GM06990 (cell line): ENCODE measurements at regions not wholly inside any gene's neighbourhood (a gene's known extent, or its start where the extent isn't known, plus 50 kb on each side); places are given as distances from the start of the nearest gene placed in this dataset.
"Not testable (repeated sequence)": the region's sequence is repeated elsewhere in the genome, so short reads cannot be mapped to it uniquely, and the experiment has no call there.

Experiments used
- DNase-seq: peaks from one replicate; pipeline ENCODE4 v3.0.0-alpha.2; 2011; ENCODE audit not compliant: insufficient read length; ENCODE audit errors: extremely low read depth
- H3K27me3 ChIP-seq: replicated peaks from 2 replicates; pipeline ENCODE4 v1.6.0; 2011; ENCODE audit warnings: low read length; ENCODE audit not compliant: control insufficient read depth, insufficient read depth
- H3K36me3 ChIP-seq: 2 replicates; pipeline ENCODE4 v1.5.1; 2011; ENCODE audit warnings: low read length; ENCODE audit not compliant: control insufficient read depth, insufficient read depth
- H3K4me3 ChIP-seq: replicated peaks from 2 replicates; pipeline ENCODE4 v1.5.1; 2011; ENCODE audit warnings: low read depth, mild to moderate bottlenecking, control low read depth, low read length
- CTCF ChIP-seq: IDR thresholded peaks from 2 replicates; pipeline ENCODE4 v1.5.1; 2011; ENCODE audit warnings: low read length, control low read depth, mild to moderate bottlenecking, inconsistent platforms; ENCODE audit not compliant: insufficient read depth, poor library complexity, severe bottlenecking

- no peak for TF ChIP-seq CTCF
- H3K36me3 ChIP-seq, result no peaks in the 10 kb centered on the region
- H3K27me3 ChIP-seq, result no peaks in the 10 kb centered on the region
- H3K4me3 ChIP-seq, result no peak overlapping the region
- DNase-seq, result no peak
Measured at GRCh38 chr10:53664282-53665019, 891.9 kb upstream of the MBL2 start.

DNA sequence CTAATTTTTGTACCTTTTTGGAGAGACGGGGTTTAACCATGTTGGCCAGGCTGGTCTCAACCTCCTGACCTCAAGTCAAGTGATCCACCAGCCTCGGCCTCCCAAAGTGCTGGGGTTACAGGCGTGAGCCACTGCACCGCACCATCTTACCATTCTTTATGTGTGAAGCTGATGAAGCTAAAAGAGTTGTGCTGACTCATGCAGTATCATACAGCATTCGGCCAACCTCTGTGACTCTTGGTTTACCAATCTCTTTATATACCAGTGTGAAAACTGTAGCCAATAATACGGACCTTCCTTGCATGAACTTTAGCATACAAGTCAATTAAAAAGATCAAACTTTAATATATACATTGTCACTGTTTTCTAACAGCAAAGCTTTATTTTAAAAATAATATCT is 878.2 kb upstream of the MBL2 start:
- H3K4me3 ChIP-seq, result no peak overlapping the region
- H3K27me3 ChIP-seq, result no peaks in the 10 kb centered on the region
- H3K36me3 ChIP-seq, result no peaks in the 10 kb centered on the region
- no peak for DNase-seq
- TF ChIP-seq CTCF, result no peak

- not testable (repeated sequence) for DNase-seq, H3K27me3 ChIP-seq, H3K4me3 ChIP-seq, H3K36me3 ChIP-seq
Measured at GRCh38 chr10:53647221-53647620, 874.6 kb upstream of the MBL2 start.

DNA sequence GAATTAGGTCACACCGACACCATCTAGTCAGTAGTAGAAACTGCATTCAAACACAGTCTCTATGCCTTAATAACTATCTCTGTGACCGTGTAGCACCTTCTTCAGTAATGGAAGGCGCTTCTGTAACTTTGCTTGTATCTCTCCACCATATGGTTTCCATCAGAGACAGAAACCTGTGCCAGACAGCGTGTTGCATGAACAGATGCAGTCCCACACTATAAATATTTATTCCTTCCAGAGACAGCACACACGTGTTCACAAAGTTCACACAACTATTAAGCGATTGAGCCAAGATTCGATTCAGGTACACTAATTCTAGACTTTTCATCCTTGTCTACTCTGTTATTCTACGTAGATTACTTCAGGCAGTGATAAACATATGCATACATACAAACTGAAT is 873.9 kb upstream of the MBL2 start:
- no peaks in the 10 kb centered on the region for H3K36me3 ChIP-seq
- no peaks in the 10 kb centered on the region for H3K27me3 ChIP-seq
- no peak overlapping the region for H3K4me3 ChIP-seq
- no peak for TF ChIP-seq CTCF
- DNase-seq, result no peak

GRCh38 chr10:53645951-53646350 is 873.4 kb upstream of the MBL2 start:
- Histone ChIP-seq H3K36me3 (no peaks in the 10 kb centered on the region), H3K4me3 (no peak overlapping the region), H3K27me3 (no peaks in the 10 kb centered on the region)
- no peak for TF ChIP-seq CTCF
- DNase-seq, result no peak

DNA sequence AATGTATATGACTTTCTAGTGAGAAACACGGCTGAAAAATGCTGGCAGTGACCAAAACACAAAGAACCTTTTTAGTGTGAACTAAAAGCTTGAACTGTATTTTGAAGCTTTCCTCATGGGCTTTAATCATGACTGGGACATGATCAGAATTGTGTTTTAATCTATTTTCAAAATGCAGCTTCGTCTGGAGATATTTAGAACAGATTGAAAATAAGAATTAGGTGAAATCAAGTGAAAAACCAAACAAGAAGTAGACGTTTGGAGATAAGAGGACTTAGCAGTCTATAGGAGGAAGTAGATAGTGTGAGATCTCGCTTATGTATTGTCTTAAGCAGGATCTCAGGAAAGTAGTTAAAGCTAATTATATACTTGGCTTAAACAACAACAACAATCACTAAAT is 865.4 kb upstream of the MBL2 start:
- H3K4me3 ChIP-seq, result no peak overlapping the region
- H3K27me3 ChIP-seq, result no peaks in the 10 kb centered on the region
- H3K36me3 ChIP-seq, result no peaks in the 10 kb centered on the region
- DNase-seq, result no peak
- TF ChIP-seq CTCF, result no peak
